Cardiac septum (tissue), 1 donor: ENCODE measurements at regions not wholly inside any gene's neighbourhood (a gene's known extent, or its start where the extent isn't known, plus 50 kb on each side); places are given as distances from the start of the nearest gene placed in this dataset.
A peak's percentile ranks its signal among the peaks of the same experiment; 100 is the strongest.

Source experiments
- DNase-seq: peaks from one replicate; pipeline ENCODE4 v3.0.0-alpha.2; 2020; ENCODE audit warnings: low spot score
- intact Hi-C: fragments of 100-400 bp; cut with DNase I; formaldehyde crosslinking; loops from one replicate; pipeline ENCODE4 v1.14.0; 2022
- donor health status: DM: no; HTN: no; CAD: no.

DNA sequence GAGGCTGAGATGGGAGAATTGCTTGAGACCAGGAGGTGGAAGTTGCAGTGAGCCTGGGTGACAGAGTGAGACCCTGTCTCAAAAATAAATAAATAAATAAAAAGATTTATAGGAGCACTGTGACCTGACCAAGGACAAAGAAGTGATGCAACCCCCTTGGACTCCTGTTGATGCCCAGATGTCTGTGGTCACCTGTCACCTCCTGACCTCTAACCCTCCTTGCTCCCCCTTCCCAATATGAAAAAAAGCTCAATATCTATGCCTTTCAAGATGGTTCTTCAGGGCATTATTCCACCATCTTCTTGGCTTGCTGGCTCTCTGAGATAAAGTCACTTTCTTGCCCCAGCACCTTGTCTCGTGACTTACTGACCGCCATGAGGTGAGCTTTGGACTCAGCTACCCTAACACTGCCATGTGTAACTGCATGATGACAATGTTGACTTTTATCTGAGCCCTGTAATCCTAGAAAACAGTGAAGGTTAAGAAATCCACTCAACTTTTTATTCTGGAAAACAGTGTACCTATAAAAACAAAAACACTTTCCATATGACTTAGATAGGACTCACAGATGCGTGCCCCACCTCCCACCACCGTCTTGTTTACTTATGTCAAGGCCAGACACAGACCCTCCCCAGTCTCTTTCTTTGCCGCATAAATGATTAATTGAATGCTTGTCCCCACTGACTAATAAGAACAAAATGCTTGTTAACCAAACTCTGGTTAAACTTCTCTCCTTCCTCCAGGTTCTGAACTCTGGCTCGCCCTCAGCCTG is 360.5 kb downstream of the BUD13 start:
- peak; percentile 22 for DNase-seq
- intact Hi-C loops, result no loop called here

DNA sequence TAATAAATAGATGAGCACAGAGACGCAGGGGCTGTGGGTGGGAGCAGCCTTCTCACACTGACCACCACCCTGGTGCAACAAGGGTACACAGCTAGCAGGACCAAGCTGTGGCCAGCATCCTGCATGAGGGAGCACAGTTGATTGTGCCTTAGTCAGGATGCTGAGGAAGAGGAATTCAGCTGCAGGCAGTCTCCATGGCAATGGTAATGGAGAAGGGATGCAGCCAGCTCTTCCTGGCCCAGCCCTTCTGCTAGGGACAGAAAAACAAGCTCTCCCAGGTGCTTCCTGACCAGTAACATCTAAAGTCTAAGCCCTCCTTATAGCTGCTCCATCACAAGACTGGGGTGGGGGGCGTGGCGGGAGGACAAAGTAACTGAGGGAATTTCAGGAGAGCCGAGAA is 363.5 kb downstream of the BUD13 start:
- peak; percentile 10 for DNase-seq
- intact Hi-C loops, result no loop called here

DNA sequence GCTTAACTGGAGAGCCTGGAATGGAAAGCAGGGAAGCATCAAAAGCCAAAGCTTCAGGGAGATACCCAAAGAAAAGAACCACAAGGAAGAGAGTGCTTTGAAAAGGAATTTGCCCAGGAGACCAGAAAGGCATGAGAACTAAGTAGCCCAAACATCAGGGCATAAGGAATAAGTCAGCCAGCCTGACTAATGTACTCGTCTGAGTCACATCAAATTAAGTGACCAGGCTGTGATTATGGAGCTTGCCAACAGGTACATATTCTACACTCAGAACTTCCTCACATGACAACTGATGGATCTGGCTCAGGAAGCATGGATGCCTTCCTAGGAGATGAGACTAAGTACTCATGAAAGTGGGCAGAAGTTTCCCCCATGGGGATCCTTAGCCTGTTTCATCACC is 366.7 kb downstream of the BUD13 start:
- intact Hi-C loops, result no loop called here

DNA sequence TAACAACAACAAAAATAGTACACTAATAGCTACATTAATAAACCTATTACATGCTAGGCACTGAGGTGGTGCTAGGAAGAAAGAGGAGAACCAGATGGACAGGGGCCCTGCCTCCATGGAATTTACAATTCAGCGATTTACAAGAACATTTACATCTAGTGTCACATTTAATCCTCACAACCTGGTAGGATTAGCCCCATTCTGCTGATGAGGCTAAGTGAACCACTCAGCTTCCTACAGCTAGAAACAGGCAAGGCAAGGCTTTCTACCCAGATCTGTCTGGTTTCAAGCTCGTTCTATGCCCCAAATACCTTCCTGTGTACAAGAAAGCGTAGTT is 368.4 kb downstream of the BUD13 start:
- DNase-seq, result no peak
- intact Hi-C loops, result no loop called here

More for the DNA sequence above, 366.7 kb downstream of the BUD13 start:
- DNase-seq, result no peak

DNA sequence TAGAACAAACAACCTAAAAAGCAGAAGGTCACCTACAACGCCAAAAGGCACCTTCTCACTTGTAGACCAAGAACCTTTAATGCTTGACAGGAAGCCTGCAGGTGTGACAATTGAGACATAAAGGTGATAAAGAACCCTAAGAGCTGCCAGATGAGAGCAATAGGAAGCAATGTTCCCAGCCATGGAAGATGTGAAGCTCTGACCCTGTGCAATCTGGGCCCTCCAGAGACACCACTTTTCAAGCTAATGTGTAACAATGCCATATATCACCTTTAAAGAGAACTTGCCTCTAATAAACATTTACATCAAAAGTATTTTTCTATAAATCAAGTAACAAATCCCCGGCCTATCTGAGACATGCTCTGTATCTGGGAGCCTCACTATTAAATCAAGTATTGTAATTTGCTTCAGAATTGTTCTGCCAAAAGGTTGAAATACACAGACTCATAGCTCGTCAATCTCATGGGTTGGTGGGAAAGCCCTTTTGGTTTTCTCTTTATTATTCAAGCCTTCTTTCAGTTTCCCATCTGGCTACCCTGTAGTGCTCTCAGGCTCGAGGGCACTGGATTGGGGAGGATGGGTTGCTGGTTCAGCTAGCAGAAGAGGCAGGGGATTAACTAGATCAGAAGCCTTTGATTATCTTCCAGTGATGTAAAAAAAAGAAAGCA is 368.9 kb downstream of the BUD13 start:
- intact Hi-C loops, result no loop called here
- no peak for DNase-seq

DNA sequence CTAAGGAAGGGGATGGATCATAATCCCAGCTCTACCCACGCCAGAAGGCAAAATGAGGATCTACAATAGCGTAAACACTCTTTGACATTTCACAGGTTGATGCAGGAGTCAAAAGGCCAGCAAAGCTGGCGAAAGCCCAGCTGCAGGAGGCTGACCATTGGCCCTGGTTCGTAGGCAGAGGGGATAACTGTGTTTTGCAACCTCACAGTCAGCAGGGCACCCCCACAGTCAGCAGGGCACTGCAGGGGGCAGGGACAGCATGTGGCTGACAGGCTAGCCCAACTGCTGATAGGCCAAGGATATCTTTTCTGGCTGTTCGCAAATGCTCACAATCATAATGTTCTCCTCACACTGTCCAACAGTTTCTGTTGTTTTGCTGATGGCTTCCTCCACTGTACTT is 372.7 kb downstream of the BUD13 start:
- no peak for DNase-seq
- intact Hi-C loops, result no loop called here

DNA sequence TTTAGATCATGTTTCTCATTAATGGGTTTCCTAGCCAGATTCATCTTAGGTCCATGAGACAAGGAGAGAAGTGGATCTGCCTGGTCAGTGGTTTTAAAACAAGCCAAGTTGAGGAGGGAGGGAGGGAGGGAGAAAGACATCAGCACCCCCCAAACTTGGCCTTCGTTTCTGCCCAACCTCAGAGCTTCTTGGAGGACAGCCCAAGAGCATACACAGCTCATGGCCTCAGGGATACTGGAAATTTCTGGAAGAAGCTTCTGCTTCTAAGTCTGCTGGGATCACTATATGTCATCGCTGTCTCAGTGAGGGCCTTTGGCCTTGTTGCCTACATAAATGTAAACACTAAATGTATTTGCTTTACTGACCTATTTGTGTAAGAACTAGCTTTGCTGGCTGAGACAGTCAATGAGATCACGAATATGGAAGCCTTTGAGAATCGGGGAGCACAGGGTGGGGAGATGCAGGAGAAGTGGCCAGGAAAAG is 375.1 kb downstream of the BUD13 start:
- intact Hi-C loops, result no loop called here
- DNase-seq, result no peak

DNA sequence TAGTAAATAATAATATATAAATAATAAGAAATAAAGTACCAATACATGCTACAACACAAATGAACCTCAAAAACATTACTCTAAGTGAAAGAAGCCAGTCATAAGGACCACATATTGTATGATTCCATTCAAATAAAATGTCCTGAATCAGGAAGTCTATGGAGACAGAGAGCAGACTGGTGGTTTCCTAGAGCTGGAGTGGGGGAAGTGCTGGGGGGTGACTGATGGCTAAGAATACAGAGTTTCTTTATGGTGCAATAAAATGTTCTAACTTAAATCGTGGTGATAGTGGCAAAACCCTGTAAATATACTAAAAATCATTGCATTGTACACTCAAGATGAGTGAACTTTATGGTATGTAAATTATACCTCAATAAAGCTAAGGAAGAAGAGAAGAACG is 376.5 kb downstream of the BUD13 start:
- no peak for DNase-seq
- intact Hi-C loops, result no loop called here

DNA sequence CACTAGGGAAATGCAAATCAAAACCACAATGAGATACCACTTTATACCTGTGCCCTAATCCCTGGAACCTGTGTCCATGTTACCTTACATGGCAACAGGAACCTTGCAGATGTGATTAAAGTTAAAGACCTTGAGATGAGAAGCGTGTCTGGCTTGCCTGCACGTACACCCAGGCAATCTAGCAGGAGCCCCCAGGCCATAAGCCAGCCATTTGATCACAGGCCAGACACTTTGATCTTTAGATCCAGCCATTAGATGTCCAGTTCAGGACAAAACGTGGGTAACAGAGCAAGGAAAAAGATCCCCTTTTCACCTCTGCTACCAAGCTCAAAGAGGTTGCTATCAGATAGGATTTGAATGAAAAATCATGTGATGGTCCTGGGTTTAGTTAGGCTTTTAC is 378.8 kb downstream of the BUD13 start:
- intact Hi-C loops, result no loop called here
- no peak for DNase-seq

DNA sequence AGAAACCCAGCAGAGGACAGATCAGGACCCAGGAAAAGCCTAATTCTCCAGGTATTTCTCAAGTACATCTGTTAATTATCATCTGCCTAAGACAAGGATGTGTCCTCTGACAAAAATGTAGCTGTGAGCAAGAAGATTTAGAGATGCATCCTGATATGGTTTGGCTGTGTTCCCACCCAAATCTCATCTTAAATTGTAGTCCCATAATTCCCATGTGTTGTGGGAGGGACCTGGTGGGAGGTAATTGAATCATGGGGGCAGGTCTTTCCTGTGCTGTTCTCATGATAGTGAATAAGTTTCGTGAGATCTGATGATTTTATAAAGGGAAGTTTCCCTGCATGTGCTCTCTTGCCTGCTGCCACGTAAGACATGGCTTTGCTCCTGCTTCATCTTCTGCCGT is 381.8 kb downstream of the BUD13 start:
- DNase-seq, result no peak
- intact Hi-C loops, result no loop called here

DNA sequence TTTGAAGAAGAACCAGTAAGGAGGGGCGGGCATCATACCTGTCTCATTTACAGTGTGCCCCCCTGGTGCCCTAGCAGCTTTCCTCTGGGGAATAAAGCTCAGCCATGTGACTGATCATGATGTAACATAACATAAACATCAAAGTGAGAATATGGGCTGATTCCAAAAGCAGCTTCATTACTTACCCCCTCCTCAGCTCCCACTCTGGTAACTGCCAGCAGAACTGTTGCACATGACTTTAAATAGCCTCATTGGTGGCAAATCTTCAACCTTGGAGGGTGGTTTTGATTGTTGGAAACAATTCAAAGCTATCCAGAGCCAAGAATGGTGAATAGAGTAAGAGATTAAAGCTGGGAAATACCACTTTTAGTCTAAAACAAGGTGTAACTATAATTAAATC is 384.6 kb downstream of the BUD13 start:
- DNase-seq, result no peak
- intact Hi-C loops, result no loop called here

DNA sequence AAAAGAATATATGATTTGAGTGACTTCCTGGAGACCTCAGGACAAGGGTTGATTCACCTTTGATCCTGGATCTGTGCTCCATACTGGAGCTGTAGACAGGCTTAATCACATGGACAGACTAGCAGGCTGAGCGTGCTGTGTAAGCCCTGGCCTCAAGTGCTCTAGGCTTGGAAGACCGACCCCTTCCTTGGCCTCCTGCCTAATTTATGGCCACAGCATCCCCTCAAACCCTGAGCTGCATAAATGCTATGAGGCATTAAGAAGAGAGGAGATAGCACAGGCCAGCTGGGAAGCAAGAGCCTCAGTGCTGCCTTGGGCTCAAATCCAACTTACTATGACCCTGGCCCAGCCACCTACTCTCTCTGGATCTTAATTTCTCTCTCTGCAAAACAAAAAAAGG is 385.1 kb downstream of the BUD13 start:
- no peak for DNase-seq
- intact Hi-C loops, result no loop called here

DNA sequence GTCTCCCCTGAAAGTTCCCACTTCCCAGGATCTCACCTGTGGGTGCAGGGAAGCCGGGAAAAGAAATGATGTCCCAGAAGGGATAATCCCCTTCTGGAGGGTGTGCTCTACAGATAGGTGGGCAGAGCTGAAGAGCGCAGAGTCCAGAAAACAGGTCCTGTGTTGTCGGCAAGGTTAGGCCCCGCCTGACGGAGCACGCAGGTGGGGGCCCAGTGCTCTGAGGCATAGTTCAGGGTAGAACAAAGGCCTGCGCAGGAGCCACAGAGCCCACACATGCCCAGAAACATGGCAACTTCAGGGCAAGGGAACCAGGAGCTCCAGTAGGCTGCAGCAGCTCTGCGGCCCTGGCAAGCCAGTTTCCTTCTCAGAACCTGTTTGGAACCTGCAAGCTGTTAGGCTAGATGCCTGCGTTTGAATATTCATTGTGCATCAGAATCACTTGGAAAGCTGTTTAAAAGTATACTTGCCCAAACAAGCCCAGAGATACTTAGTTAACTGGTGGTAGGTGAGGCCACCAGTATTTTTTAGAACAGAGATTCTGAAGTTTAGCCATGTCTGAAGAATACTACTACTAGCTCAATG is 386.6 kb downstream of the BUD13 start:
- no peak for DNase-seq
- intact Hi-C loops, result no loop called here

DNA sequence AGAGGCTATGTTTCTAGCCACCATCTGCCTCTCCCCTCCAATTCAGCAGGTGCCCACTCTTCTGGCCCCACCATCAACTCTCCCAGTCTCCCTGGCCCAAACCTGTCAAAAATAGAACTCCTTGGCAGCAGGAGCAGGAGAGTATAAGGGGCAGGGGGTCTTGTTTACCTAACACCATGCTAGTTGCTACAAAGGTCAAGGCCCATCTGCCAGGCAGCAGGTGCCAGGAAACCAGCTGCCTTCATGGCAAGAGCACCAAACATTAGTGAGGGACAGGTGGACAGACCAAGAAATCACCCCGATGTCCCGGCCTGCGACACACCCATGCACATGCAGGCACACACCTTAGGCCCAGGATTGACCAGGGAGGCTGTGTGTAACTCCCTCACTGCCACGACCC is 387.9 kb downstream of the BUD13 start:
- no peak for DNase-seq
- intact Hi-C loops, result no loop called here

DNA sequence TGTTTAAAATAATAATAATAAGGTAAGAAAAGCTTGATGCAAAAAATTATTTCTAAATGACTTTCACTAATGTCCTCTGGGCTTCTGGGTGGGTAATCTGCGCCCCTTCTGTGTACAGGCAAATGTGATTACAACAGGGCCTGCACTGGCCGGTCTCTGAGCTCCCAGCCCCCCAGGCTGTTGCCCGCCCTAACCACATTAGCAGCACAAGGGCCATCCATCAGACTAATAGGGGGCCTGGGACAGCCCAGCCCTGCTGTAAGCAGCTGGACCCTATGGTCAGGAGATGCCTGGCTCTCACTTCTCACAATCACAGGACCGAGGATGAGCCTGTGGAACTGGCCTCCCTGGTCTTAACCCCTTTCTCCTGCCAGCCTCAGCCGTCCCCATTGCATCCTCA is 388.4 kb downstream of the BUD13 start:
- no peak for DNase-seq
- intact Hi-C loops, result no loop called here

DNA sequence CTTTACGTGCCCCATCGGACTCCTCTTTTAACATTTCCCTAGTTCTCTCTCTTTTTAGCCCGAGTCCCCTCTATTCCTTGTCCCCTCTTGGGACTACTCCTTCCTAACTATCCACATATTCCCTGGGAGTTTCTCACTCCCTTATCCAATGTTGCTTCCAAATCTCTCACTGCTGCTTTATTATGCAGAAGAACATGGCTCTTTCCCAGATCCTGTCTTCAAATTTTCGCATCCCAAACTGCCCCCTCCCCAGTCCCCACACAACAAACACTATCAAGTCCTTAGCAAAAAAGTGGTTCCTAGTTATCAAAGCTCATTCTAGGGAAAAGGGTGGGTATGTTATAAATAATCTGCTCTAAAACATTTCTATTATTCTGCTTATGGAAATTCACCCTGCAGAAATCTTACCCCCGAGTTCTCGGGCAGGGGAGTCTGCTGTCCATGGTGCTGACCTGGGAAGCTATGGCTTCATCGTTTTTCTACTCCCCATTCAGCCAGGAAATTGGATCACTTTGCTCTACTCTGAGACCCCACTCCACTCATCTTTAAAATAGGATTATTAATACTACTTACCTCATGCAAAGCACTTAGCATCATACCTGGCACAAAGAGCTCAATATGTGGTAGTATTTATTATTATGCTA is 393.5 kb downstream of the BUD13 start:
- no peak for DNase-seq
- intact Hi-C loops, result no loop called here

DNA sequence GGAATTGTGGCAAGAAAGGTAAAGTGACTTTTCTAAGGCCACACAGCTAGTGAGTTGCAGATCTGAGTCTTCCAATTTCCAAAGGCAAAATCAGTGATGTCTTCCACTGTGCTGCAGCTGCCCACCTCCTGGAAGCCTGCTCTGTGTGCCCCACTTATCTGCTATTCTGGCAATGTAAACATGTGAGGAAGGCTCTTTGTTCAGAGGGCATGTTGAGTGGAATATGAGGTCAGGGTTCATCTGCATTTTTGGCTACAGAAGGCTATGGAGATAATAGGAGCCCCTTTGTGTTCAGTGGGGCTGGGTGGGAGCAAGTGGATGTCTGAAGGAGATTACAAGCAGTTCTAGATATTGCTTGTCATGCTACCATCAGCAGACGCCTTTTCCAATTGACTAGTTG is 396.2 kb downstream of the BUD13 start:
- intact Hi-C loops, result no loop called here
- DNase-seq, result peak; percentile 5

DNA sequence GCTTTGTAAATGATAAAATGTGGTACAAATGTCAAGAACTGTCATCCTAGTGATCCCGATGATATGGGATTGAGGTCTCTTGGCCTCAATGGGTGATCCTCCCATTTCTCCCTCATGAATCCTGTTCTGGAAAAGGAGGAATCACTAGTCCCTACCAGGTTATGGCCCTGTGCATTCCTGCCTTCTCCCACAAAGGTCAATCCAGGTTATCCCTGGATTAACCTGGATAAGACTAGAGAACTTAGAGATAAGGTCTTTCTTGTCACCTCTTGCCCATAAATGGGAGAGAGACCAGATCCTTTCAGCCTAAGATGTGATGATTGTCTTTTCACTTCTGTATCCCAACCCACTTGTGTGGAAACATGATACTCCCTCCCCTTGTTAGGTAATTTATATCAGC is 396.7 kb downstream of the BUD13 start:
- intact Hi-C loops, result no loop called here
- no peak for DNase-seq

DNA sequence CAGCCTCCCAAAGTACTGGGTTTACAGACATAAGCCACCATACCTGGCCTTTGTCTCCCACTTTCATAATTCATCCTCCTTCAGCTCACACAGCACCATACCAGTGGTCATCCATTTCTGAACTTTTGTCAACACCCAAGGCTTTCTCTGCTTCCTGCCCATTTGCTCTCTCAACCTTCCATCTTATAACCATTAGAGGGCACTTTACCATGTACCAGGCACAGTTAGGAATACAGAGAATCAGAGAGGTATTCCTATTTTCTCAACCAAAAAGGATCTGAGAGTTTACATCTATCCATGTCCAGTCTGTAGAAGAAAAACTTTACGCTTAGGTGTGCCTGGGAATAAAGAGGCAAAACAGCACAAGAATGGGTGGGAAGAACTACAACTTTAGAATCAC is 397.6 kb downstream of the BUD13 start:
- intact Hi-C loops, result no loop called here
- no peak for DNase-seq

DNA sequence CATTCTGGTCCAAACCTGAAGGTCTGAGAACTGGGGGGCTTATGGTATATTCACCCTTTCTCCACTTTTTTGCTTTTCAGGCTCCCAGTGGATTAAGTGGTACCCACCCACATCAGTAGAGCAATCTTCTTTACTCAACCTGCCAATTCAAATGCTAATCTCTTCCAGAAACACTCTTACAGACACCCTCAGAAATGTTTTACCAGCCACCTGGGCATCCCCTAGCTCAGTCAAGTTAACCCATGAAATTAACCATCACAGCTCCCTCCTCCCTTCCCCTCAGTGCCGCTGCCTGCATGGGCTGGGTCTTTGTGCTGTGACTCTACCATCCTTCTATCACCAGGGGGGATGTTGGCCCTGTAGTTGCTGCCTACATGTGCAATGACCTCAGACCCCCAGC is 398.7 kb downstream of the BUD13 start:
- intact Hi-C loops, result no loop called here
- DNase-seq, result no peak
